Dendritic cell treated with granulocyte-macrophage colony-stimulating factor and Interleukin-4, amounts not matched to agents 40 ng/mL and 50 ng/mL, for 4 days (primary cell): ENCODE measurements at regions not wholly inside any gene's neighbourhood (a gene's known extent, or its start where the extent isn't known, plus 50 kb on each side); places are given as distances from the start of the nearest gene placed in this dataset.
"Not testable (repeated sequence)": the region's sequence is repeated elsewhere in the genome, so short reads cannot be mapped to it uniquely, and the experiment has no call there.

ENCODE experiments used
- H3K27ac Mint-ChIP-seq: one replicate; pipeline ENCODE4 v1.8.0; 2022; ENCODE audit warnings: mild to moderate bottlenecking, mixed read lengths
- H3K27me3 Mint-ChIP-seq: one replicate; pipeline ENCODE4 v1.8.0; 2022; ENCODE audit warnings: mild to moderate bottlenecking, mixed read lengths
- H3K36me3 Mint-ChIP-seq: one replicate; pipeline ENCODE4 v1.8.0; 2022; ENCODE audit warnings: low read depth, mixed read lengths
- H3K4me1 Mint-ChIP-seq: one replicate; pipeline ENCODE4 v1.8.0; 2022; ENCODE audit warnings: low read depth, mixed read lengths
- H3K4me3 Mint-ChIP-seq: one replicate; pipeline ENCODE4 v1.8.0; 2022; ENCODE audit warnings: mild to moderate bottlenecking, moderate library complexity, mixed read lengths
- H3K9me3 Mint-ChIP-seq: one replicate; pipeline ENCODE4 v1.8.0; 2022; ENCODE audit warnings: mixed read lengths
- intact Hi-C: fragments of 100-400 bp; cut with micrococcal nuclease; formaldehyde crosslinking; loops from one replicate; pipeline ENCODE4 v1.15.0; 2022

GRCh38 chr4:186775902-186776301, 52.2 kb upstream of the FAT1 start:
- intact Hi-C loops = no loop called here
- Mint-ChIP-seq H3K4me3 (no peak overlapping the region), H3K4me1 (no peaks in the 10 kb centered on the region), H3K9me3 (no peaks in the 10 kb centered on the region), H3K27me3 (no peaks in the 10 kb centered on the region), H3K27ac (no peak overlapping the region), H3K36me3 (no peaks in the 10 kb centered on the region)

- intact Hi-C loops = no loop called here
- no peaks in the 10 kb centered on the region for H3K27me3 Mint-ChIP-seq
- H3K9me3 Mint-ChIP-seq = no peaks in the 10 kb centered on the region
- no peak overlapping the region for H3K27ac Mint-ChIP-seq
- no peaks in the 10 kb centered on the region for H3K4me1 Mint-ChIP-seq
- no peaks in the 10 kb centered on the region for H3K36me3 Mint-ChIP-seq
- no peak overlapping the region for H3K4me3 Mint-ChIP-seq
Measured at GRCh38 chr4:186778134-186778533, 54.5 kb upstream of the FAT1 start.

- no peaks in the 10 kb centered on the region for H3K4me1 Mint-ChIP-seq
- H3K27me3 Mint-ChIP-seq = no peaks in the 10 kb centered on the region
- H3K36me3 Mint-ChIP-seq = no peaks in the 10 kb centered on the region
- peaks cover 9% of the 10 kb centered on the region for H3K9me3 Mint-ChIP-seq
- no peak overlapping the region for H3K4me3 Mint-ChIP-seq
- intact Hi-C loops = no loop called here
- H3K27ac Mint-ChIP-seq = no peak overlapping the region
Measured at GRCh38 chr4:186780291-186781031, 56.8 kb upstream of the FAT1 start.

GRCh38 chr4:186781032-186781917, 57.6 kb upstream of the FAT1 start:
- intact Hi-C loops = no loop called here
- Mint-ChIP-seq H3K27me3 (no peaks in the 10 kb centered on the region), H3K4me3 (no peak overlapping the region), H3K4me1 (no peaks in the 10 kb centered on the region), H3K36me3 (no peaks in the 10 kb centered on the region), H3K27ac (no peak overlapping the region), H3K9me3 (peaks cover 9% of the 10 kb centered on the region)

GRCh38 chr4:186782302-186782701, 58.6 kb upstream of the FAT1 start:
- peaks cover 17% of the 10 kb centered on the region for H3K9me3 Mint-ChIP-seq
- intact Hi-C loops = no loop called here
- H3K27ac Mint-ChIP-seq = no peak overlapping the region

GRCh38 chr4:186787536-186787935, 63.9 kb upstream of the FAT1 start:
- H3K4me1 Mint-ChIP-seq = no peaks in the 10 kb centered on the region
- no peaks in the 10 kb centered on the region for H3K36me3 Mint-ChIP-seq
- intact Hi-C loops = no loop called here
- H3K9me3 Mint-ChIP-seq = peaks cover 21% of the 10 kb centered on the region
- H3K27me3 Mint-ChIP-seq = no peaks in the 10 kb centered on the region
- H3K4me3 Mint-ChIP-seq = no peak overlapping the region
- no peak overlapping the region for H3K27ac Mint-ChIP-seq

More at GRCh38 chr4:186782302-186782701, 58.6 kb upstream of the FAT1 start:
- Mint-ChIP-seq H3K4me1 (no peaks in the 10 kb centered on the region), H3K27me3 (no peaks in the 10 kb centered on the region), H3K36me3 (no peaks in the 10 kb centered on the region), H3K4me3 (no peak overlapping the region)

GRCh38 chr4:186789651-186790050, 66.0 kb upstream of the FAT1 start:
- H3K9me3 Mint-ChIP-seq = peaks cover 20% of the 10 kb centered on the region

GRCh38 chr4:186790630-186791029, 67.0 kb upstream of the FAT1 start:
- Mint-ChIP-seq H3K27me3 (no peaks in the 10 kb centered on the region), H3K36me3 (no peaks in the 10 kb centered on the region), H3K27ac (no peak overlapping the region)

More at GRCh38 chr4:186789651-186790050, 66.0 kb upstream of the FAT1 start:
- Mint-ChIP-seq H3K4me3 (no peak overlapping the region), H3K27me3 (no peaks in the 10 kb centered on the region), H3K27ac (no peak overlapping the region), H3K36me3 (no peaks in the 10 kb centered on the region), H3K4me1 (no peaks in the 10 kb centered on the region)
- intact Hi-C loops = no loop called here

GRCh38 chr4:186792728-186793366, 69.2 kb upstream of the FAT1 start:
- no peaks in the 10 kb centered on the region for H3K36me3 Mint-ChIP-seq
- H3K4me1 Mint-ChIP-seq = no peaks in the 10 kb centered on the region
- H3K27ac Mint-ChIP-seq = no peak overlapping the region
- peaks cover 11% of the 10 kb centered on the region for H3K9me3 Mint-ChIP-seq
- intact Hi-C loops = no loop called here
- H3K4me3 Mint-ChIP-seq = no peak overlapping the region
- no peaks in the 10 kb centered on the region for H3K27me3 Mint-ChIP-seq

More at GRCh38 chr4:186790630-186791029, 67.0 kb upstream of the FAT1 start:
- Mint-ChIP-seq H3K9me3 (peaks cover 20% of the 10 kb centered on the region), H3K4me3 (no peak overlapping the region), H3K4me1 (no peaks in the 10 kb centered on the region)
- intact Hi-C loops = no loop called here

GRCh38 chr4:186798951-186799659, 75.4 kb upstream of the FAT1 start:
- Mint-ChIP-seq H3K36me3 (no peaks in the 10 kb centered on the region), H3K9me3 (peaks cover 11% of the 10 kb centered on the region), H3K27me3 (no peaks in the 10 kb centered on the region), H3K27ac (no peak overlapping the region), H3K4me1 (no peaks in the 10 kb centered on the region), H3K4me3 (no peak overlapping the region)
- intact Hi-C loops = no loop called here

GRCh38 chr4:186805020-186805820, 81.6 kb upstream of the FAT1 start:
- Mint-ChIP-seq H3K27me3 (no peaks in the 10 kb centered on the region), H3K4me3 (no peak overlapping the region), H3K9me3 (no peaks in the 10 kb centered on the region), H3K4me1 (no peaks in the 10 kb centered on the region), H3K36me3 (no peaks in the 10 kb centered on the region), H3K27ac (no peak overlapping the region)
- intact Hi-C loops = no loop called here

GRCh38 chr4:186805917-186806316, 82.3 kb upstream of the FAT1 start:
- H3K27me3 Mint-ChIP-seq, H3K9me3 Mint-ChIP-seq, intact Hi-C loops, H3K36me3 Mint-ChIP-seq, H3K27ac Mint-ChIP-seq, H3K4me3 Mint-ChIP-seq, H3K4me1 Mint-ChIP-seq: not testable (repeated sequence)
